NCI-H146 treated with DMSO at 0.1 percent for 48 hours (cell line): ENCODE measurements at regions not wholly inside any gene's neighbourhood (a gene's known extent, or its start where the extent isn't known, plus 50 kb on each side); places are given as distances from the start of the nearest gene placed in this dataset.
"Not testable (repeated sequence)": the region's sequence is repeated elsewhere in the genome, so short reads cannot be mapped to it uniquely, and the experiment has no call there.

Source experiments
- DNase-seq: peaks from one replicate; lab custom pipeline; 2025; ENCODE audit not compliant: unreplicated experiment; lab: John Stamatoyannopoulos, UW

DNA sequence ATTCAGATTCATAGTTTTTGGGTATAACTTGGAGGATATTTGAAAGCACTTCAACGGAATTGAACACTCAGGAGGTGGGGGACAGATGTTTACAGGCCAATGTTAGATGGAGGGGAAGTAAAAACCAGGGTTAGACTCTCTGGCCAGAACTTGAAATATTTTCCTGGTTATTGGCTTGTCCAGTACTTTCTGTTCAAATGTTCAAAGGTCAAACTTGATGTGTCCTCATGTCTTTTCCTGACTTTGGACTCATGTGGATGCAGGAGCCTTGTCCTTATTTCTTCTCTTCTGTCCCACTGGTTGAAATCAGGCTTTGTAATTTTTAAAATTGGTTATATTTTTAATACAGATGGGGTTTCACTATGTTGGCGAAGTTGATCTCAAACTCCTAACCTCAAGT lies 2148.5 kb upstream of the RAG2 start:
- not testable (repeated sequence) for DNase-seq

DNA sequence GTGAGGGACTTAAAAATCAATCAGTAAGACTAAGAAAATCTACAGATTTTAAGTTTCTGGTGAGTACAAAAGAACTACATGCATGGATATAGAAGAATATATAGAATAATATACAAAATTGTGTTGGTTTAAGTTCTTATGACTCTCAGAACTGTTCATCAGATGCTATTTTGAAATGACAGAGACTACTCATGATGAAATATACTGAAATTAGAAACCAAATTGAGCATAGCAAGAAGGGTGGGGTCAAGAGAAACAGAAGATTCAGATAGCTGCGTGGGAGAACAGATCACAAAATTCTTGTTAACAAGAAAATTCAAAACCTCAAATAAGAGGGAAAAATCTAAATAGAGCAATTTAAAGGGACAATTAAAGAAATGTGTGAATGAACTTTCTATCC lies 2125.3 kb upstream of the RAG2 start:
- DNase-seq: no peak

DNA sequence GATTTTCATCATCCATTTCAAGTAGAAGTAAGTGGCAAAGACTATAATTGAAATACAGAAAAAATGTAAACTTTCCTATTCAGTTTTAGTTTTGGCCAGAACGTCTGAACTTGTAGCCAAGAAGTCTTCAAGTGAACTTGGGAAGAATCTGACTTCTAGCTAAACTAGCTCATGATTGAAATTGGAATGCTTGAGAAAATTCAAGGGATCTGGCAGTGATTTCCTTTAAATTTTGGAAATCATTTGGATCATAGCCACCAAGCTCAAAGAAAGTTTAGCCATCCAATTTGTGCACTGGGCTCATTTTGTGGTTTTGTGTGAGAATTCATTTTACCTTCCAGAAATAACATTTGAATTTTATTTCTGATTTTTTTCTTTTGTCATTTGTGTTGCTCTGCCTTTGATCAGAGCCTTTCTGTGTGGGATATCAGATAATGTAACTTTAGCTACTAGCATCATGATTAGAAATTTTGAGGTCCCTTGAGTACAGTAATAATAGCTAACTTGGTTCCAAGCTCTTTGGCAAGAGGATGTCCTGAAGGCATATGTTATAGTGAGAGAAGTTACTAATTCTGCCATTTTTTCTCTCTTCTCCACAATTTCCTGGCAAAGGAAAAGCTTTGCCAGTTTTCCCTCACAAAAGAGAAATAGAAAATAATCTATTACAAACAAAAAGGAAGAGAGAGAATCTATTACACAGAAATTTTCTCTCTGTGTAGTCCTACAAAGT lies 2123.7 kb upstream of the RAG2 start:
- DNase-seq: no peak

DNA sequence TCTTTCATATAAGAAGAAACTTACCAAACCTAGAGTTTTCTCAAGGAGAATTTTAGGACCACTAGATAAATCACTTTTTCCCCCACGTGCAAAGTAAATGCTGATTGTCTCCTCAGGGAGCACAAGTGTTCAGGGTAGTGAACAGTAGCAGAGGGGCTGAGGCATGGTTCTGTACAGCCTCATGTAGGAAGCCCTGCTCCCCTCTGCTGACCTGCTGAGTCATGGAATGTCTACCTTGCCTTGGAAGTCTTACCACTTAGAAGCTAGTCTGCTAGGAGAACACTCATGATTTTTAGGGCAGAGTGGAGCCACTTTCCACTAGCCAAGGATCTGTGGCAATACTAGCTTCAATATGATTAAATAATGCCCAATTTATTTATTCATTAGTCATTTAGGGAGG lies 2120.6 kb upstream of the RAG2 start:
- no peak for DNase-seq

DNA sequence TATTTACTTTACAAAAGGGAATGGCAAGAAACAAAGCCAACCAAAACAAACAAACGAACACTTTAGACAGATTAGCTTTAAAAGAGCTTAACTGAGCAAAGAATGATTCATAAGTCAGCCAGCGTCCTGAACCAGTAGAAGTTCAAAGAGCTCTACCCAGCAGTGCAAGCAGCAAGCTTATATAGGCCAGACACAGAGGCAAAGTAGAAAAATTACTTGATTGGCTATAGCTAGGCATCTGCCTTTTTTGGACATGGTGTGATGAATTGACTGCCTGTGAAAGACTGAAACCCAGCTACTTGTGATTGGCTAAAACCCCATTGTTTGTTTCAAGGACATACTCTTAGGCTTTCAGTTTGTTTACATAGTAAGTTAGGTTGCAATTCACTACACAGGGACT lies 2120.0 kb upstream of the RAG2 start:
- DNase-seq: no peak

DNA sequence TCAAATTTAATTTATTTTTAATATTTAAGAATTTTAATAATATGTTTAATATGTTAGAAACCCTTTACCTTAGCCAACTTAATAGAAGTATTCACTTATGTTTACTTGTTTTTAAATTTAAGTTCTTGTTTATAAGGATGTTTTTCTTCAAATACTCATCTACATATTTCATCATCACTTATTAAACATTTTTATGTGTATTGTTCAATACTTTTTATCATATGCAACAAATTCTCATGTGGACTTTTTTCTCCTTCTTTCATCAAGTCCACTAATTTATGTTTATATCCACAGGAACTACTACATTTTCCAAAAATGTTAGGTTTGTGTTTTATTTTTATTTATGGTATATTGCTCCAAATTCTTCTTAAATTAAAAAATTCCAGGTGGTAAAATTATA lies 2113.1 kb upstream of the RAG2 start:
- DNase-seq: no peak

DNA sequence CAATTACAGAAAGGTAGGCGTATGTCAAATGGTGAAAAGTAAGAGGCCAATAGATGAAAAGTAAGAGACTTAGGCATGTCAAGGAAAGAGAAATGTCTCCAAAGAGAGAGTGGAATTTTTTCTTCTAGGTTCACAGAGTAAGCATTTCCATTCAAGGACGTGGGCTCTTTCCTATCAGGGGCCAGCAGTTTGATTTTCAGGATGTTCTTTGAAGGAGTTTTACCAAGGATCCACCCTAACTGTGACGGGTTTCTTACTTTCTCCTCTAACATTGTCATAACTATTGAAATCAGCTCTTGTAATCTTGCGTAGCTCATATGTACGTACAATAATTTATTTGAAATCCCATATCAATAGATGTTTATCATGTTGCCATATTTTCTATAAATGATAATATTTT lies 2112.2 kb upstream of the RAG2 start:
- DNase-seq: no peak

DNA sequence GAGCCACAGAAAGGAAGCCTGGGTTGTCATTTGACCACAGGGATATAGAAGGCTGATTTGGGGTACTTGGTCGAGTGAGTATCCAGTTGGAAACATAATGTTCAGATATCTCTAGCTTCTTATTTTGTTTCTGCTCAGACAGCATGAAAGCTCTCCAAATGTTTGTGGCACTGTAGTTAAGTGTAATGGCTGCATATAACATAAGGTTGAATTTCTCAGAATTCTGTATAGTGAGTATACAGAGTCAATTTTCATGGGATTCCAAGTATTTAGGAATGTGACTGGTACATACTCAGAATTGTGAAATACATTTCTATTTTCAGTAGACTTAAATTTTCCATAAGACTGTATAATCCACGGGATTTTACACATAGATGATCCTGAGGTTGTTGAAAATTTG lies 2102.1 kb upstream of the RAG2 start:
- no peak for DNase-seq

DNA sequence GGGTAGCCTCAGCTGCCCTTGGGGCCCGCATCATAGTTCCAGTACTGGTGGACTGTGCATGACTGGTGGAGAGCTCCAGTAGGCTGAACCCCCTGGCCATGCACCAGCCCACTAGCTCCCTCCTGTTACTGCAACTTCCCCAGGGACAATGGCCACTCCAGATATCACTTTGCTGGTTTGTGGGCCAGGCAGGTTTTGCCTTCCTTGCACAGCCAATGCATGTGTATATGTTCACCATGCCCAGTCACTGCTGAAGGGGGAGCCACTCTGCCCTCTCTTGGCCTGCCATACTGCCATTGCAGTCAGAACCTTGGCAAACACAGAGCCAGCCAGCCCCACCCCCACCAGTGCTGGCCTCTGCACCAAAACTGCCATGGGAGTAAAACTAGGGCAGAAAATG lies 2095.3 kb upstream of the RAG2 start:
- DNase-seq: no peak

DNA sequence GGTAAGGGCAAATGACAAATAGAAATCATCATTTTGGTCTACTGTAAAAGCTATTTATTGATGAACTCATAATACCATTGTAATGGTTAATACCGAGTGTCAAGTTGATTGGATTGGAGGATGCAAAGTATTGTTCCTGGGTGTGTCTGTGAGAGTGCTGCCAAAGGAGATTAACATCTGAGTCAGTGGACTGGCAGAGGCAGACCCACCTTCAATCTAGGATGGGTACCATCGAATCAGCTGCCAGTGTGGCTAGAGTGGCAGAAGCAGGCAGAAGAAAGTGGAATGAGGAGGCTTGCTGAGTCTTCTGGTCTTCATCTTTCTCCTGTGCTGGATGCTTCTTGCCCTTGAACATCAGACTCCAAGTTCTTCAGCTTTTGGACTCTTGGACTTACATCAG lies 2092.2 kb upstream of the RAG2 start:
- DNase-seq: not testable (repeated sequence)

DNA sequence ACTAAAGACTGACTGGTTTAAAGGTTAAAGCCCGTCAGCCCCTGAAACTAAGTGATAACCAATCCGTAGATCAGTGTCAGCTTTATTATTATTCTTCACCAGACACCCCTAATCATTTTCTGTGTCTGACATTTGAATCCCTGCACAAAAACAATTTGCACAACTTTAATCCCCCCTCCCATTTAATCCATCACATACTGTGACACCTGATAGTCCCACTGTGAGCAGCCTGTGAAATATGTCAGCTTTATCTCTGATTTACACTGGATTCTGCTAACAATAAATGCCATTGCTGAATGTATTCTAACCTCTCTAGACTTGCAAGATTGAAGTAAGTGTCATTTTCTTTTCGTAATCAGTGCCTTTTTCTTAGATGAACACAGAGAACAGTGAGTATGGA lies 2089.0 kb upstream of the RAG2 start:
- DNase-seq: no peak

DNA sequence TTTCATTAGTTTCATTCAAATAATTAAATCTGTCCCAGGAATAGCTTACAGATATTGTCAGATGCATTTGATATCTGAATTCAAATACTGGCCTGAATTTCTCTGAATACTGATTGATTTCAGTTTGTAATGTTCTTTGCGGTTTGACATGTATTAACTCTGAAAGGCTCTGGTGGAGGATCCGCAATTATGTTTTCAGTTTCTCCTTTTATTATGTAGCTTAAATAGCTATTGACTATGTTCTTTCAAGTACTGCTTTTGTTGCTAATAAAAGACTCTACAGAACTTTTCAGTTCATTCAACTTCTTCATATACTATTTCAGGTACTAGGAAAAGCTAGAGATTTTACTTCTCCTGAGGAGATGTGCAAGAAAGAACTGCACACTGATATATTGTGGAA lies 2085.4 kb upstream of the RAG2 start:
- DNase-seq: no peak

DNA sequence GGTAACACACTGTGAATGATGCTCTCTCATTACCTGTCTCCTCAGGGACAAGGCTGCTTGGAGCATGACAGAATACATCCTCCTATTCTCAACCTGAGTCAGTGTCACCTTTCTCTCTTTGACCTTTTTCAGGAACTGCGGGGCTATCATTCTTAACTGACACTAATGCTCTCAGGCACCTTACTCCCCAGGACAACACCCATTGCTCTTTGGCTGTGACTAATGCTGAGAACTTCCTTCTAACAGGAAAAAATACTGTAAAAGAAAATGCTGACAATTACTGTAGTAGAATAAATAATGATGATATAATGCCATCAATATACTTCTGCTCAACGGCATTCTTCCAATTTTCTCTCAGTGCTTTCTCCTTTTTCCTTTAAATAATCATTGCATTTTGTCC lies 2082.7 kb upstream of the RAG2 start:
- DNase-seq: no peak

DNA sequence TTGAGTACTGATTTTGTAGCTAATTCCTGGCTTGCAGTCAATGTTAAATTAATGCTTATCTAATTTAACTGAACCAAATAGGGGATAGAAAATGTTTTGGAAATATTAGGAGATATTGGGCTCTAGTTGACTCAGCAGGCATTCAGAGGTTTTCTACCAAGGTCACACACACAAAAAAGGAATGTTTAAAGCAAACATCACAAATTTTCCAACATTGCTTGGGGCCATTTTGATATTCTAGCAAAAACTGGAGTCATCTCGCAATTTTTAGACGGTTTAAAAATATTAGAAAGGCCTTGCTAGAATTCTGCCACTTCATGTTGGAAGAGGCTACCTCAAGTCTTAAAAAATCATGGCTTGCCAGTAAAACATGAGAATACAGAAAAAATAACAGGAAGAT lies 2082.1 kb upstream of the RAG2 start:
- no peak for DNase-seq

DNA sequence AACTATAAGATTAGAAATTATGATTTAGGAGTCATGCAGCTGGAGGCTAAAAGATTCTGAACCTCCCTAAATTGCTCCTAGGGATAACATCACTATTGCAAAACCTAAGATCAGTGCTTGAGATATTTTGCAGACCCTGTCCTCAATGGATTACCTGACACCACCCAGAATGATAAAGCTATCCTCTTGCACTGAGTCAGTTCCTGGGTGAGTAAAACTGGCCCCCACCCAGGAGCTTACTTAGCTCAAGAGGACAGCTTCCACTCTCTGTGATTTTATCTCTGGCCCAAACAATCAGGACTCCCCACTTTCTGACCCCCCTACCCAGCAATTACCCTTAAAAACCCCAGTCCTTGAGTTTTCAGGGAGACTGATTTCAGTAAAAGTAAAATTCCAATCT lies 2074.4 kb upstream of the RAG2 start:
- no peak for DNase-seq

DNA sequence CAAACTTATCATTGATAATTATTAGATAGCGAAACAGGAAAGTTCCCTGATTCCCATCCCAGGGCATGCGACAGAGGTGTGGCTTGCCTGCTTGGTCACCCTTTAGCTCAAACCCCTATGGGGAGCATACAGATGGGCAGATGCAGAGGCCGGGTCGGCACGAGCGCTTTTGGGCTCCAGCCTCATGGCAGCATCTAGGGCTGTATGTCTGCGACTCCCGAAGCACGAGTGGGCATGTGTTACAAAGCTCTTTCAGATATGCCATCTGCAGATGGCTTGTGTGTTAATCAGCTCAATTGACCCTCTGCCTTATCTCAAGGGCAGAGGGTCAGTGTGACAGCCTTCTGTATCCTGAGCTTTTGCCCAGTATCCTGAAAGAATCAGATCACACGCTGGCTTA lies 2069.3 kb upstream of the RAG2 start:
- no peak for DNase-seq

DNA sequence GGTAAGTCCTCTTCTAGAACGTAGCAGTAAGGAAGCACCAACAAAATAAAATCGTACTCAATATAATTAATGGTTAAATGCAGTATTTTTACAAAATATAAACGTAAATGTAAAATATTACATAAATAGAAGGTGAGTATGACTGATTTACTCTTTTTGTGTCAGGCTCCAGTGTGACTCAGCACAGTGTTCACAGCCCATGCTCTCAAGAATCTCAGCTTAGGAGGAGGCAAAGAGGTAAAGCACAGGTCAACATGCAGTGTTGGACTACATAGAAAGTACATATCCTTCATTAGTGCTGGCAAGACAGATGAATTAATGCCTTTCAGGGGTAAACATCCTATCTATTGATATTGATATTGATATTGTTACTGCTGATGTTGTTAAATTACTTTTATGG lies 2050.6 kb upstream of the RAG2 start:
- no peak for DNase-seq

DNA sequence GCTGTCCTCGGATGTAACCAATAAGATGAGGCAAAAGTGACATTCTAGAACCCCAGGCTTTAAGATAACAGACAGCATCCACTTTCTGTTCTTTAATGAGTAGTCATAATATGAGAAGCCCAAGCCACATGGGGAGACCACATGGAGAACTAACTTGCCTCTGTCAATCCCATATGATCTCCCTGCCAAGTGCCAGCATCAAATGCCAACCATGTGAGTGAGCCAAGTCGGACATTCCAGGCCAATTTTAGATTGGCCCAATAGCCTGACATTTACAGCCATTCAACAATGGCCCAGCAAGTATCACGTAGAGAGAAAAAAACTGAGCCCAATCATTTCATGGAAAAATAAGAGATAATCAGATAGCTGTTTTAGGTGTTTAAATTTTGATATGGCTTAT lies 2048.3 kb upstream of the RAG2 start:
- no peak for DNase-seq

DNA sequence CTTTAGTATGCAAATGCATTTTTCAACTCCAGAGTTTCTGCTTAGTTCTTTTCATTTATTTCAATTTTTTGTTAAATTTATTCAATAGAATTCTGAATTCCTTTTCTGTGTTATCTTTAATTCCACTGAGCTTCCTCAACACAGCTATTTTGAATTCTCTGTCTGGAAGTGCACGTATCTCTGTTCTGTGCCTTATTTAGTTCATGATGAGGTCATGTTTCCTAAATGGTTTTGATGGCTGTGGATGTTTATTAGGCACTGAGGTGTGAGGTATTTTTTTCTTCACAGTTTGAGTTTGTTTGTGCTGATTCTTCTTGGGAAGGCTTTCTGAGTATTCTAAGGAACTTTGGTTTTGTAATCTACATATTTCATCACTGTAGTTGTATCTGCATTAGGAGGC lies 2042.8 kb upstream of the RAG2 start:
- DNase-seq: no peak

DNA sequence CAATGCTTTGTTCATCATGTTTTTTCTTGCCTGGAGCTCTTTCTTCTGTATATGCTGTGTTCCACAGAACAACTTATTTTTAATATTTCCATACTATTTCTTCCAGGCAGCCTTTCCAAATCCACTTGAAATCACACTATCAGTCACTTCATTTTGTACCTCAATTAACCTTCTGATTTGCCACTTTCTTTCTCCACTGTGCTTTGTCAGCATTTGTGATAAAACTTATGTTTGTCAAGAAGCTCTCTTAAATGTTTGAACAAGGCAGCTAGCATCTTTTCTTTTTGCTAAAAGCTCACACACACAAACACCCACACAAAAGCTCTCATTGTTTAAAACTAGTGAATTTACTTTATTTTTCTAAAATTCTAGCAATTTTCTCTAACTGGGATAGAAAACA lies 2014.7 kb upstream of the RAG2 start:
- DNase-seq: no peak

DNA sequence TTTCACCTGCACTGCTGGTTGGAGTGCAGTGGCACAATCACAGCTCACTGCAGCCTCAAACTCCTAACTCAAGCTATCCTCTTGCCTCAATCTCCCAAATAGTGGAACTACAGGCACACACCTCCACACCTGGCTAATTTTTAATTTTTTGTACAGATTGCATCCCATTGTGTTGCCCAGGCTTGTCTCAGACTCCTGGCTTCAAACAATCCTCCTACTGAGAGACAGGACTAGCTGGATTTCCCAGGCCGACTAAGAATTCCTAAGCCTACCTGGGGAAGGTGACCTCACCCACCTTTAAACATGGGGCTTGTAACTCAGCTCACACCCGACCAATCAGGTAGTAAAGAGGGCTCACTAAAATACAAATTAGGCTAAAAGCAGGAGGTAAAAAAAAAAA lies 2003.3 kb upstream of the RAG2 start:
- not testable (repeated sequence) for DNase-seq

DNA sequence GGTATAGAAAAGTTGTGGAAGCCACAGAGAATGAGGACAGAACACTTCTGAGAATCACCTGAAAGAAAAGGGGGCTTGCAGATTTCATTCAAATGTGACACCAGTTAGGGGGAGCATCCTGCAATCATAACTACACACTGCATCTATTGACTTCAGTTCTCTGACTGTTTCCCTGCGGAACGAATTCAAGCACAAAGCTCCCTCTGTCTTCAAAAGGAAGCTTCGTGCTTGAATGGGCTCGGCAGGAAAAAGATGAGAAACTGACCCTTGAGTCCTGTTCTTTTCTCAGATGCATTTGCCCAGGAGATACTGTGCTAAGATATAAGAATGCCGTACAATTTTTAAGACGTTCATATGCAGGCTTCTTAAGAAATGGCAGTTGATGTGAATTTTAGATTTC lies 2000.4 kb upstream of the RAG2 start:
- DNase-seq: no peak

DNA sequence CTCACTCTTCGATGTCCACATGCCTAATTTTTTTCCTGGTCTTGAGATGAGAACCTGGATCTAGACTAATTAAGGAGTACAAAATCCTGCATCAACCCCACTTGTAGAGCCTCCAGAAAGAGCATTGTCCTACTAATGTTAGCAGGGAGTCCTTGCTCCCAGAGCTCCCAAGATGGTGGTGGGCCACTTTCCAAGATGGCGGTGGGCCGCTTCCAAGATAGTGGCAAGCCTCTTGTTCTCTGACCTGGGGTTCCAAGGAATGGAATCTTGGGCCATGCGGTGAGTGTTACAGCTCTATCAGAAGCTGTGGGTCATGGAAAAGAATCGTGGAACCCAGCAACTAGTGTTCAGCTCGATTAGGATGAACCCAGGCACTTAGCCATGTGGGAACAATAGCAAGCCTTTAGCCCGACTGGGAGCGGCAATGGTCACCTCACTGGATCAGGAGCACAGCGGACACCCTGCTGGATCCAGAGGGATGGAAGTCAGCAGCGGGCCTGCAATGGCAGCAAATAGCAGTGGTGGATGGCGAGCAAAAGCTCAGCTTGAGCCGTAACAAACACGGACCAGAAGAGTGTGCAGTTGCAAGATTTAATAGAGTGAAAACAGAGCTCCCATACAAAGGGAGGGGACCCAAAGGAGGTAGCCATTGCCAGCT lies 1997.5 kb upstream of the RAG2 start:
- DNase-seq: not testable (repeated sequence)
